PC-3 (cell line): ENCODE measurements at regions not wholly inside any gene's neighbourhood (a gene's known extent, or its start where the extent isn't known, plus 50 kb on each side); places are given as distances from the start of the nearest gene placed in this dataset.

ENCODE experiments used
- EZH2 ChIP-seq: fragments of 300-600 bp; sonication (generic); IDR thresholded peaks from one replicate; pipeline ENCODE4 v1.6.1; 2017; ENCODE audit warnings: antibody characterized with exemption, mild to moderate bottlenecking, low read length; ENCODE audit not compliant: unreplicated experiment
- EZH2phosphoT487 ChIP-seq: fragments of 300-600 bp; sonication (generic); IDR thresholded peaks from 2 replicates; pipeline ENCODE4 v1.6.1; 2018; ENCODE audit warnings: mild to moderate bottlenecking, antibody characterized with exemption, low read length, borderline replicate concordance
- TF ChIP-seq, protein P1 (sequence below): fragments of 300-600 bp; sonication (generic); conservative IDR thresholded peaks from 2 replicates; pipeline ENCODE4 v1.5.1; 2017; ENCODE audit warnings: antibody characterized with exemption, low read depth, mild to moderate bottlenecking, low read length

DNA sequence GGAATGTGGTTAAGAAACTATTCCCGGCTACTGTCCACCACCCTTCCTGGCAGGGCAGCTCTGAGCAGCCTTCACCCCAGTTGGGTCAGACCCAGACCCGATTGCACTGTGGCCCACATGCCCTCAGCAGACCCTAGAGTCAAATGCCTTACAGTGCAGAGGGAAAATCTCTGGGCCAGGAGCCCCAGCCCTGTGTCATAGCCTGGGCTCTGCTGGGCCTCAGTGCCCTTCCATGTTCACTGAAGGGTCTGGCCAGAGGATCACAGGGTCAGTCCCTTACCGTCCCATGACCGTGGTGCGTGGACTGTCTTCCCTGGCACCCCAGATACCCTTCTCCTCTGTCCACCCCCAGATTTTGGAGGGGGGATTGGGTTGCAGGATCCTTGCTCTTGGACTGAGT lies 73.5 kb upstream of the COL5A1 start:
- TF ChIP-seq, protein P1, sequence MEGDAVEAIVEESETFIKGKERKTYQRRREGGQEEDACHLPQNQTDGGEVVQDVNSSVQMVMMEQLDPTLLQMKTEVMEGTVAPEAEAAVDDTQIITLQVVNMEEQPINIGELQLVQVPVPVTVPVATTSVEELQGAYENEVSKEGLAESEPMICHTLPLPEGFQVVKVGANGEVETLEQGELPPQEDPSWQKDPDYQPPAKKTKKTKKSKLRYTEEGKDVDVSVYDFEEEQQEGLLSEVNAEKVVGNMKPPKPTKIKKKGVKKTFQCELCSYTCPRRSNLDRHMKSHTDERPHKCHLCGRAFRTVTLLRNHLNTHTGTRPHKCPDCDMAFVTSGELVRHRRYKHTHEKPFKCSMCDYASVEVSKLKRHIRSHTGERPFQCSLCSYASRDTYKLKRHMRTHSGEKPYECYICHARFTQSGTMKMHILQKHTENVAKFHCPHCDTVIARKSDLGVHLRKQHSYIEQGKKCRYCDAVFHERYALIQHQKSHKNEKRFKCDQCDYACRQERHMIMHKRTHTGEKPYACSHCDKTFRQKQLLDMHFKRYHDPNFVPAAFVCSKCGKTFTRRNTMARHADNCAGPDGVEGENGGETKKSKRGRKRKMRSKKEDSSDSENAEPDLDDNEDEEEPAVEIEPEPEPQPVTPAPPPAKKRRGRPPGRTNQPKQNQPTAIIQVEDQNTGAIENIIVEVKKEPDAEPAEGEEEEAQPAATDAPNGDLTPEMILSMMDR = no peak
- TF ChIP-seq EZH2phosphoT487 (no peak), EZH2 (no peak)
